ENCODE measurements at regions not wholly inside any gene's neighbourhood (a gene's known extent, or its start where the extent isn't known, plus 50 kb on each side); places are given as distances from the start of the nearest gene placed in this dataset.
A peak's percentile ranks its signal among the peaks of the same experiment; 100 is the strongest.
"Not testable (repeated sequence)": the region's sequence is repeated elsewhere in the genome, so short reads cannot be mapped to it uniquely, and the experiment has no call there.

DNA sequence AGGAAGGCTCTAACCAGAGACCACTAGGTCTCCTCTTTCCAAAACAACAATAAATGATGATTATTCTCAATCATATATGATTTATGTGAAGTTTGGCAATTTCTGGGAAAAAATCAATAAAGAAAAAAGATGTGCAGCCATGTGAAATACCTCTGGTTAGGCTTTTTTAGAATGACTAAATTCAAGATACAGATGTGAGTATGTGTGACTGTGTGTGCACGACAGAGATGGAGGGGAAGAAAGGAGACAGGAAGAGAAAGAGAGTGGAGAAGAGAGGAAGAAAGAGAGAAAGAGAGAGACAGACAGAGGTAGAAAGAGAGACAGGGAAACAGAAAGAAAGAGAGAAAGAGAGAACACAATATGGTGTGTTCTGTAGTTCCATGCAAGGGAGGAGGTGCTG lies 558.6 kb upstream of the CDH5 start:
- DNase-seq (ENCODE audit: low read depth): no peak
- no peak overlapping the region for H3K4me3 ChIP-seq (ENCODE audit: low read depth, low read length)
- TF ChIP-seq, protein P1, sequence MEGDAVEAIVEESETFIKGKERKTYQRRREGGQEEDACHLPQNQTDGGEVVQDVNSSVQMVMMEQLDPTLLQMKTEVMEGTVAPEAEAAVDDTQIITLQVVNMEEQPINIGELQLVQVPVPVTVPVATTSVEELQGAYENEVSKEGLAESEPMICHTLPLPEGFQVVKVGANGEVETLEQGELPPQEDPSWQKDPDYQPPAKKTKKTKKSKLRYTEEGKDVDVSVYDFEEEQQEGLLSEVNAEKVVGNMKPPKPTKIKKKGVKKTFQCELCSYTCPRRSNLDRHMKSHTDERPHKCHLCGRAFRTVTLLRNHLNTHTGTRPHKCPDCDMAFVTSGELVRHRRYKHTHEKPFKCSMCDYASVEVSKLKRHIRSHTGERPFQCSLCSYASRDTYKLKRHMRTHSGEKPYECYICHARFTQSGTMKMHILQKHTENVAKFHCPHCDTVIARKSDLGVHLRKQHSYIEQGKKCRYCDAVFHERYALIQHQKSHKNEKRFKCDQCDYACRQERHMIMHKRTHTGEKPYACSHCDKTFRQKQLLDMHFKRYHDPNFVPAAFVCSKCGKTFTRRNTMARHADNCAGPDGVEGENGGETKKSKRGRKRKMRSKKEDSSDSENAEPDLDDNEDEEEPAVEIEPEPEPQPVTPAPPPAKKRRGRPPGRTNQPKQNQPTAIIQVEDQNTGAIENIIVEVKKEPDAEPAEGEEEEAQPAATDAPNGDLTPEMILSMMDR (IDR thresholded peaks at IDR 0.05; ENCODE audit: insufficient read depth, low read depth, low read length): no peak

DNA sequence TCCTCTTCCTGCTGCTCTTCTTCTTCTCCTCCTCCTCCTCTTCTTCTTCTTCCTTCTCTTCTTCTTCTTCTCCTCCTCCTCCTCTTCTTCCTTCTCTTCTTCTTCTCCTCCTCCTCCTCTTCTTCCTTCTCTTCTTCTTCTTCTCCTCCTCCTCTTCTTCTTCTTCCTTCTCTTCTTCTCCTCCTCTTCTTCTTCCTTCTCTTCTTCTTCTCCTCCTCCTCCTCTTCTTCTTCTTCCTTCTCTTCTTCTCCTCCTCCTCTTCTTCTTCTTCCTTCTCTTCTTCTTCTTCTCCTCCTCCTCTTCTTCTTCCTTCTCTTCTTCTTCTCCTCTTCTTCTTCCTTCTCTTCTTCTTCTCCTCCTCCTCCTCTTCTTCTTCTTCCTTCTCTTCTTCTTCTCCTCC lies 560.8 kb upstream of the CDH5 start:
- not testable (repeated sequence) for H3K4me3 ChIP-seq (ENCODE audit: low read depth, low read length); DNase-seq (ENCODE audit: low read depth)

DNA sequence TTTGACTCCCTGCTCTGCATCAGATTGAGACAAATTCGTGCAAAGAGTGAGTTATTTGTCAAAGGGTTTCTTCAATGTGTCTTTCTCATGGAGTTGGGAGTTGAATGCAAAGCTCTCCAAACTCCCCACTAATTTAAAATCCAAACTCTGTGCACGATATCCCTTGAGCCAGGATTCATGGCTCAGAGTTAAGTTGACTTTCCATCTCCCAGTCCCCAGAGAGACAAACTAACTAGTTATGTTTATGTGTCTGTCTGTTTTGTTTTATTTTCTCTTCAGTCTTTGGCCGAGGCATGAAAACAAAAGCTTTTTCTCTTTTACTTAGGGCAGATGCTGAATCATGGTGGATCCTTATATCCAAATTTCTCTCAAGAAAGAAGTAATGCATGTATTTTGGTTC lies 570.0 kb upstream of the CDH5 start:
- TF ChIP-seq, protein P1 (IDR thresholded peaks at IDR 0.05; ENCODE audit: insufficient read depth, low read depth, low read length): no peak
- H3K4me3 ChIP-seq (ENCODE audit: low read depth, low read length): no peak overlapping the region
- DNase-seq (ENCODE audit: low read depth): peak; percentile 6

DNA sequence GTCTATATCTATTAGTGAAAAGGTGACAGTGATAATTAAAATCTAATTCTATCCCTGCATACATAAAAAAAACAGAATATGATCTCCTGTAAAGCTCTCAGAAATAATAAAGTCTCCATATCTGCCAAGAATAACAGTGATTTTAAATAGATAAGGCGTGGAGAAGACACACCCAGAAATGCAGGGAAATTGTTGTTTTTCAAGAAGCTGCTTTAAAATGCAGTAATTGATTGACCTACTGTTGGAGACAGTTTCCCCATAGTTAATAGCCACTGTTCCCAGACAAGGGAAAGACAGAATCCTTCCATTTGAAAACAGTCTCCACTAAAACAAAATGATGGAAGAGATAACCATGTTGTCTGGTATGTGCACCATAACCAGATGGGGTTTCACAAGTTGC lies 571.5 kb upstream of the CDH5 start:
- H3K4me3 ChIP-seq (ENCODE audit: low read depth, low read length): no peak overlapping the region
- no peak for DNase-seq (ENCODE audit: low read depth)
- TF ChIP-seq, protein P1 (IDR thresholded peaks at IDR 0.05; ENCODE audit: insufficient read depth, low read depth, low read length): no peak

DNA sequence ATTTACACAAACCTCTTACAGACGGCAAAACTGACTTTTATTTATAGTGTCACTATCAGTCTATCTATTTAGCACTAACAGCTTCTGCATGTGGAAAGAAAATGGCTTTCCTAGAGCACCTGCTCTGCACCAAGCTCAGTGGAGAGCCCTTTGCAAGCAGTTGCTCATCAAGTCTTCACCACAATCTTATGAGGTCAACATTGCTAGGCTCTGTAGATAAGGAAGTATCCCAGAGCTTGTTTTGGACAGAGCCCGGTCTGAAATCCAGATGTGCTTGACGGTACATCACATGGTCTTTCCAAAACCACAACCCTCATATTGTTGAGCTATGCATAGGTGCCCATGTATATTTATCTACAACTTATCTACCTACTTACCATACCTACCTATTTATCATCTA lies 572.7 kb upstream of the CDH5 start:
- peak; percentile 29 for DNase-seq (ENCODE audit: low read depth)
- TF ChIP-seq, protein P1 (IDR thresholded peaks at IDR 0.05; ENCODE audit: insufficient read depth, low read depth, low read length): no peak
- H3K4me3 ChIP-seq (ENCODE audit: low read depth, low read length): no peak overlapping the region

DNA sequence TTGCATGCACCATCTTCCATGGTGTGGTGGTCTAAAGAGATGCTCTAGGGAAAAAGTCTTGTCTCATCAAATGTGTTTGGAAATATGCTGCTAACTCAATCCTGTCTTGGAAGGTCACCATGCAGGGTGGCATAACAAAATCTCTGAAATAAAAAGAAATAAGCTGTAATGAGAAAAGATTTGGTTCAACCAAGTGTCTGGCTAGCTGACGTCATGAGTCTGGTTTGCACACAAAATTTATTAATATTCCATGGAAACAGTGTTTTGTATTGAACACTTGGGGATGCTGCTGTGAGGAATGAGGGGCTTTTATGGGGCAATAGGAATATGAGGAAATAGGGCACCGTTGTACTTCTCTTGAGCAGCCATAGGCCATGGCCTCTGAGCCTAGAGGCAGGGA lies 575.7 kb upstream of the CDH5 start:
- TF ChIP-seq, protein P1 (IDR thresholded peaks at IDR 0.05; ENCODE audit: insufficient read depth, low read depth, low read length): no peak
- no peak overlapping the region for H3K4me3 ChIP-seq (ENCODE audit: low read depth, low read length)
- no peak for DNase-seq (ENCODE audit: low read depth)

DNA sequence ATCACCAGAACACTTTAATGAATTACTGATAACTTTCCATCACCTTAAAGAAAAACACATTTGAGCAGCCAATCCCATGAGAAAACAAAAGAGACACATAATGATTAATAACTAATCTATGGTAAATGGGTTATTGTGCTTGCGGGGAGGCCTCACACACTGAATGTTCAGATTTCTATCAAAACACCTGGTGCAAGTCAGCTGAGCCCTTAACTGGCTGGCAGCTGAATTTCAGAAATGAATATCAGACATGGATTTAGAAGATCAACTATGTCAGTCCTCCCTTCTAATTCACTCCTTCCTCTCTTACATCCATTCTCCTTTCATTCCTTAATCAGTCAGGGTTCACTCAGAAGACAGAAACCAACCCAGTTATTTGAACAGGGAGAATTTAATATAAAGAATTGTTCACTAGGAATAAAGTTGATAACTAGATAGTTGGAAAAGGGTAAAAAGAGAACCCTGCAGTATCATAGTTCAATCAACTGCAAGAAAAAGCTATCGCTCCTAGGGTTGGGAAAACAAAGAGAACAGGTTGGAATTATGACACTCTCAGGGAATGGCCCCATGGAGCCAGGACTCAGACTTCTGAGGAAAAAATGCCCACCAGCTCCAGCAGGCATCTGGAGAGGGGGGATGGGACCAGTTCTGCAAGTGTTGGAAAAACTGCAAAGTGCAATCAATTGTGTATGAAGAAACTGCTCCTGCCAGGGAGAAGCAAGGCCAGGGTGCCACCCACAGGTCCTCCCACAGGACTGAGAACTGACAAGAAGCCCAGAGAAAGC lies 577.1 kb upstream of the CDH5 start:
- H3K4me3 ChIP-seq (ENCODE audit: low read depth, low read length): no peak overlapping the region
- TF ChIP-seq, protein P1 (IDR thresholded peaks at IDR 0.05; ENCODE audit: insufficient read depth, low read depth, low read length): no peak
- DNase-seq (ENCODE audit: low read depth): no peak

Measured in fibroblast of villous mesenchyme (primary cell).